WERI-Rb-1 (cell line): ENCODE measurements at regions not wholly inside any gene's neighbourhood (a gene's known extent, or its start where the extent isn't known, plus 50 kb on each side); places are given as distances from the start of the nearest gene placed in this dataset.
A peak's percentile ranks its signal among the peaks of the same experiment; 100 is the strongest.

Experiments
- DNase-seq: peaks from one replicate; pipeline ENCODE4 v3.0.0-alpha.2; 2020
- H3K27ac ChIP-seq: fragments of 250-450 bp; sonication (Bioruptor Pico); 2 replicates; pipeline ENCODE4 v1.5.1; 2020; ENCODE audit warnings: mild to moderate bottlenecking, moderate library complexity
- H3K27me3 ChIP-seq: fragments of 250-450 bp; sonication (Bioruptor Pico); 2 replicates; pipeline ENCODE4 v1.5.1; 2021; ENCODE audit warnings: mild to moderate bottlenecking, low read depth, moderate library complexity; ENCODE audit not compliant: insufficient read depth, severe bottlenecking
- H3K36me3 ChIP-seq: fragments of 250-450 bp; sonication (Bioruptor Pico); 2 replicates; pipeline ENCODE4 v1.5.1; 2020; ENCODE audit warnings: mild to moderate bottlenecking, moderate library complexity
- H3K4me3 ChIP-seq: 2 replicates; pipeline ENCODE4 v1.5.1; 2011; ENCODE audit warnings: low read depth, mild to moderate bottlenecking, control low read depth, low read length
- H3K9me3 ChIP-seq: fragments of 250-450 bp; sonication (Bioruptor Pico); 2 replicates; pipeline ENCODE4 v1.5.1; 2021; ENCODE audit warnings: mild to moderate bottlenecking, moderate library complexity; ENCODE audit not compliant: severe bottlenecking
- CTCF ChIP-seq: IDR thresholded peaks from 2 replicates; pipeline ENCODE4 v1.5.1; 2011; ENCODE audit warnings: low read depth, mild to moderate bottlenecking, control low read depth, inconsistent platforms, low read length

GRCh38 chr1:165994107-165994506, 166.7 kb downstream of the UCK2 start:
- Histone ChIP-seq H3K4me3 (no peak overlapping the region), H3K27ac (no peak overlapping the region), H3K27me3 (no peaks in the 10 kb centered on the region), H3K36me3 (no peaks in the 10 kb centered on the region), H3K9me3 (no peaks in the 10 kb centered on the region)
- no peak for TF ChIP-seq CTCF
- DNase-seq = no peak

GRCh38 chr1:165999826-166000225, 167.0 kb downstream of the FAM78B start:
- H3K4me3 ChIP-seq = no peak overlapping the region
- no peaks in the 10 kb centered on the region for H3K9me3 ChIP-seq
- H3K27ac ChIP-seq = no peak overlapping the region
- no peaks in the 10 kb centered on the region for H3K27me3 ChIP-seq
- TF ChIP-seq CTCF = no peak
- H3K36me3 ChIP-seq = no peaks in the 10 kb centered on the region
- DNase-seq = no peak

GRCh38 chr1:166007176-166007575, 159.6 kb downstream of the FAM78B start:
- Histone ChIP-seq H3K4me3 (no peak overlapping the region), H3K27ac (no peak overlapping the region)

GRCh38 chr1:166013232-166013631, 153.6 kb downstream of the FAM78B start:
- Histone ChIP-seq H3K27me3 (no peaks in the 10 kb centered on the region), H3K9me3 (no peaks in the 10 kb centered on the region), H3K36me3 (no peaks in the 10 kb centered on the region)

More at GRCh38 chr1:166007176-166007575, 159.6 kb downstream of the FAM78B start:
- Histone ChIP-seq H3K36me3 (no peaks in the 10 kb centered on the region), H3K27me3 (no peaks in the 10 kb centered on the region), H3K9me3 (peaks cover 2% of the 10 kb centered on the region)
- DNase-seq = no peak
- TF ChIP-seq CTCF = no peak

GRCh38 chr1:166017395-166017794, 149.4 kb downstream of the FAM78B start:
- peak; percentile 19 for DNase-seq
- no peaks in the 10 kb centered on the region for H3K27me3 ChIP-seq
- peak; percentile 71 for TF ChIP-seq CTCF
- H3K36me3 ChIP-seq = no peaks in the 10 kb centered on the region
- H3K4me3 ChIP-seq = no peak overlapping the region
- no peaks in the 10 kb centered on the region for H3K9me3 ChIP-seq
- no peak overlapping the region for H3K27ac ChIP-seq

More at GRCh38 chr1:166013232-166013631, 153.6 kb downstream of the FAM78B start:
- no peak overlapping the region for H3K27ac ChIP-seq
- no peak for TF ChIP-seq CTCF
- no peak overlapping the region for H3K4me3 ChIP-seq
- DNase-seq = no peak
